SU-DHL-6 (cell line): ENCODE measurements at regions not wholly inside any gene's neighbourhood (a gene's known extent, or its start where the extent isn't known, plus 50 kb on each side); places are given as distances from the start of the nearest gene placed in this dataset.

ENCODE experiments used
- H2AFZ ChIP-seq: fragments of 200-600 bp; sonication (generic); 2 replicates; pipeline ENCODE4 v1.6.1; 2014; ENCODE audit warnings: low read depth, mild to moderate bottlenecking, moderate library complexity, mixed read lengths, antibody characterized with exemption, low read length; ENCODE audit not compliant: severe bottlenecking
- H3F3A ChIP-seq: fragments of 200-600 bp; shearing (Covaris generic); 2 replicates; pipeline ENCODE4 v1.6.0; 2016; ENCODE audit warnings: antibody characterized with exemption, mild to moderate bottlenecking; ENCODE audit not compliant: insufficient read depth
- H3K27ac ChIP-seq: fragments of 200-600 bp; sonication (generic); 2 replicates; pipeline ENCODE4 v1.5.1; 2016; ENCODE audit warnings: low read depth, mild to moderate bottlenecking, low read length, moderate library complexity, mixed read lengths
- H3K27me3 ChIP-seq: fragments of 200-600 bp; sonication (generic), shearing (Covaris generic); 2 replicates; pipeline ENCODE4 v1.6.0; 2014; ENCODE audit warnings: mild to moderate bottlenecking, low read length
- H3K36me3 ChIP-seq: fragments of 200-600 bp; sonication (generic); 2 replicates; pipeline ENCODE4 v1.6.1; 2014; ENCODE audit warnings: mild to moderate bottlenecking, low read length, mixed read lengths
- H3K4me2 ChIP-seq: fragments of 300-600, 200-600 bp; shearing (Covaris generic), sonication (generic); 2 replicates; pipeline ENCODE4 v1.6.0; 2014; ENCODE audit warnings: low read length, low read depth, mild to moderate bottlenecking; ENCODE audit not compliant: poor library complexity, severe bottlenecking
- H3K4me3 ChIP-seq: fragments of 200-600 bp; sonication (generic); 2 replicates; pipeline ENCODE4 v1.5.1; 2014; ENCODE audit warnings: antibody characterized with exemption, low read length, mild to moderate bottlenecking, mixed read lengths; ENCODE audit not compliant: insufficient read depth, poor library complexity, severe bottlenecking
- H3K79me2 ChIP-seq: fragments of 200-600 bp; sonication (generic); 2 replicates; pipeline ENCODE4 v1.6.1; 2014; ENCODE audit warnings: mild to moderate bottlenecking, low read length, moderate library complexity; ENCODE audit not compliant: insufficient read depth
- H3K9ac ChIP-seq: fragments of 200-600 bp; sonication (generic); 2 replicates; pipeline ENCODE4 v1.7.0; 2014; ENCODE audit warnings: mild to moderate bottlenecking, low read length
- H3K9me2 ChIP-seq: fragments of 200-600 bp; sonication (generic); replicated peaks from 2 replicates; pipeline ENCODE4 v1.6.1; 2014; ENCODE audit warnings: low read length; ENCODE audit not compliant: insufficient read depth
- H3K9me3 ChIP-seq: fragments of 200-600 bp; sonication (generic); 2 replicates; pipeline ENCODE4 v1.6.1; 2014; ENCODE audit warnings: low read length, mixed read lengths; ENCODE audit not compliant: insufficient read depth
- H4K20me1 ChIP-seq: fragments of 200-600 bp; sonication (generic); 2 replicates; pipeline ENCODE4 v1.6.1; 2014; ENCODE audit warnings: low read depth, mild to moderate bottlenecking, antibody characterized with exemption, low read length, moderate library complexity, mixed read lengths
- EZH2phosphoT487 ChIP-seq: fragments of 200-600 bp; sonication (generic), shearing (Covaris generic); conservative IDR thresholded peaks from 2 replicates; pipeline ENCODE4 v1.6.1; 2018; ENCODE audit warnings: mild to moderate bottlenecking, antibody characterized with exemption, low read length, moderate library complexity, mixed read lengths
- TF ChIP-seq, protein P1 (sequence below): fragments of 200-600 bp; sonication (generic); IDR thresholded peaks from one replicate; pipeline ENCODE4 v1.5.1; 2017; ENCODE audit warnings: antibody characterized with exemption, mild to moderate bottlenecking, low read length, moderate library complexity; ENCODE audit not compliant: insufficient read depth, poor library complexity, severe bottlenecking

- Histone ChIP-seq H3K36me3 (no peaks in the 10 kb centered on the region), H3F3A (no peaks in the 10 kb centered on the region), H4K20me1 (no peaks in the 10 kb centered on the region), H3K9me3 (no peaks in the 10 kb centered on the region), H3K79me2 (no peaks in the 10 kb centered on the region), H3K27me3 (no peaks in the 10 kb centered on the region), H3K4me2 (no peak overlapping the region), H2AFZ (no peak overlapping the region), H3K27ac (no peak overlapping the region), H3K9ac (no peak overlapping the region), H3K4me3 (no peak overlapping the region), H3K9me2 (no peaks in the 10 kb centered on the region)
- TF ChIP-seq EZH2phosphoT487: no peak
- TF ChIP-seq, protein P1, sequence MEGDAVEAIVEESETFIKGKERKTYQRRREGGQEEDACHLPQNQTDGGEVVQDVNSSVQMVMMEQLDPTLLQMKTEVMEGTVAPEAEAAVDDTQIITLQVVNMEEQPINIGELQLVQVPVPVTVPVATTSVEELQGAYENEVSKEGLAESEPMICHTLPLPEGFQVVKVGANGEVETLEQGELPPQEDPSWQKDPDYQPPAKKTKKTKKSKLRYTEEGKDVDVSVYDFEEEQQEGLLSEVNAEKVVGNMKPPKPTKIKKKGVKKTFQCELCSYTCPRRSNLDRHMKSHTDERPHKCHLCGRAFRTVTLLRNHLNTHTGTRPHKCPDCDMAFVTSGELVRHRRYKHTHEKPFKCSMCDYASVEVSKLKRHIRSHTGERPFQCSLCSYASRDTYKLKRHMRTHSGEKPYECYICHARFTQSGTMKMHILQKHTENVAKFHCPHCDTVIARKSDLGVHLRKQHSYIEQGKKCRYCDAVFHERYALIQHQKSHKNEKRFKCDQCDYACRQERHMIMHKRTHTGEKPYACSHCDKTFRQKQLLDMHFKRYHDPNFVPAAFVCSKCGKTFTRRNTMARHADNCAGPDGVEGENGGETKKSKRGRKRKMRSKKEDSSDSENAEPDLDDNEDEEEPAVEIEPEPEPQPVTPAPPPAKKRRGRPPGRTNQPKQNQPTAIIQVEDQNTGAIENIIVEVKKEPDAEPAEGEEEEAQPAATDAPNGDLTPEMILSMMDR: no peak
These were observed 83.7 kb upstream of the IGF1 start for GRCh38 chr12:102564026-102564425.

DNA sequence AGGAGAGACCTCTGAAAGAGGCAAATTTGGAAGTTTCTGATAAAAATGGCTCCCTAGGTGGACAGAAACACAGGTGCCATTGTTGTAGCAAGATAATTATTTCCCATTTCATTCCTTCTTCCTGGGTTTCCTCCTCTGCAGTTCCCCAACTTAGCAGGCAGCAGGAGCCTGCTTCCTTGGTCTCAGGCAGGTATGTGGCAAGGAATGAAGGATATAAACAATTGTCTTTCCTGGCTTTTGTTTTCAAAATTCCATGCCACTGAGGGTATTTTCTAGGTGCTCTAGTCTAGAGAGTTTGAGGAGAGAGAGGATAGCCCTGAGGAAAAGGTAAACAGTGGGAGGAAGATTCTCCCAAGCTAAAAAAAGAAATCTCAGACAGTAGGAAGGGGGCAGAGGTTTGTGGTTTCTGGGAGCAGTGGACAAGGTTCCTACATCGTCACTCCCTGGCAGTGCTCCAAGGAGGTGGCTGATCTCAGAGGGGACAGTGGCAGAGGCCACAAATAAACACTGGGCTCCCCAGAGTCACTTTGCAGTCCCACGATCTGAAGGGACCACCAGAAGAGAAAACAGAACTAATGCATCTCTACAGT is 82.6 kb upstream of the IGF1 start:
- Histone ChIP-seq H3K4me2 (no peak overlapping the region), H3K9me2 (no peaks in the 10 kb centered on the region), H3K27me3 (no peaks in the 10 kb centered on the region), H4K20me1 (no peaks in the 10 kb centered on the region), H2AFZ (no peak overlapping the region), H3K27ac (no peak overlapping the region), H3K79me2 (no peaks in the 10 kb centered on the region), H3K36me3 (no peaks in the 10 kb centered on the region), H3K4me3 (no peak overlapping the region), H3F3A (no peaks in the 10 kb centered on the region), H3K9me3 (no peaks in the 10 kb centered on the region), H3K9ac (no peak overlapping the region)
- TF ChIP-seq EZH2phosphoT487: no peak
- TF ChIP-seq, protein P1: no peak

DNA sequence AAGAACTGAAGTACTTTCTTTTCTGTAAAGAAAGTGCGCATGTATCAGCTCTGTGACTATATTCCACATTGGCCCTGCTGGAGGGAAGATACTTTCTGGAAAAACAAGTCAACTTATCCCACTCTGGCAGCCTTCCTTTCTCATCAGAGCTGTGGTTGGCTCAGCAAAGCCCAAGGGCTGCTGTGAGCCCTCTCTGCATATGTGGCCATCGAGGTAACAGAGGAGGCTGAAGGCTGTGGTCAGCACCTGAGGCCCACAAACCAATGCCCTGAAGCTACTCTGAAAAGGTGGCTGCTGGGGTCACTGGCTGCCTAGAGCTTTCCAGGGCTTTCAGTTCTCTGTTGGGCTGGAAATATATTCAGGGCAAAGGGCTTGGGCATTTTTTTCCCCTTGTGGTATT is 70.8 kb upstream of the IGF1 start:
- TF ChIP-seq, protein P1: no peak
- TF ChIP-seq EZH2phosphoT487: no peak
- H3K9ac ChIP-seq: no peak overlapping the region
- no peaks in the 10 kb centered on the region for H3K27me3 ChIP-seq
- H3F3A ChIP-seq: no peaks in the 10 kb centered on the region
- no peak overlapping the region for H3K27ac ChIP-seq
- no peak overlapping the region for H3K4me3 ChIP-seq
- H4K20me1 ChIP-seq: no peaks in the 10 kb centered on the region
- H3K9me3 ChIP-seq: no peaks in the 10 kb centered on the region
- no peaks in the 10 kb centered on the region for H3K9me2 ChIP-seq
- H3K79me2 ChIP-seq: no peaks in the 10 kb centered on the region
- H2AFZ ChIP-seq: no peak overlapping the region
- H3K4me2 ChIP-seq: no peak overlapping the region
- no peaks in the 10 kb centered on the region for H3K36me3 ChIP-seq
